OCI-LY7 (cell line): ENCODE measurements at regions not wholly inside any gene's neighbourhood (a gene's known extent, or its start where the extent isn't known, plus 50 kb on each side); places are given as distances from the start of the nearest gene placed in this dataset.

Source experiments
- BruUV-seq: library from RNA; stranded (reverse); fragments of 400-500 nt; replicated peaks from 2 replicates; lab custom pipeline; 2021; lab: Mats Ljungman, UMichigan
- CTCF ChIA-PET: fragments of 300-600 bp; sonication (Branson Sonifier 250); formaldehyde crosslinking; loops from one replicate; lab custom pipeline; 2022; ENCODE audit warnings: antibody characterized with exemption; ENCODE audit not compliant: unreplicated experiment; lab: Charles Lee
- POLR2A ChIA-PET: fragments of 300-600 bp; sonication (Branson Sonifier 250); formaldehyde crosslinking; loops from one replicate; lab custom pipeline; 2022; ENCODE audit warnings: antibody characterized with exemption; lab: Charles Lee
- DNase-seq: peaks from one replicate; pipeline ENCODE4 v3.0.0-alpha.2; 2015; ENCODE audit warnings: low spot score
- H2AFZ ChIP-seq: fragments of 200-600 bp; sonication (generic), shearing (Covaris generic); 2 replicates; pipeline ENCODE4 v1.6.1; 2014; ENCODE audit warnings: mild to moderate bottlenecking, antibody characterized with exemption, low read length, moderate library complexity
- H3K27ac ChIP-seq: fragments of 200-600 bp; sonication (generic); 2 replicates; pipeline ENCODE4 v1.5.1; 2014; ENCODE audit warnings: mixed run types, low read depth, mild to moderate bottlenecking, moderate library complexity, low read length, inconsistent platforms; ENCODE audit not compliant: poor library complexity, severe bottlenecking
- H3K36me3 ChIP-seq: fragments of 200-600 bp; sonication (generic); 2 replicates; pipeline ENCODE4 v1.6.1; 2014; ENCODE audit warnings: mild to moderate bottlenecking, antibody characterized with exemption, low read length, moderate library complexity, mixed read lengths; ENCODE audit not compliant: insufficient read depth
- H3K4me1 ChIP-seq: fragments of 200-600 bp; sonication (generic); 2 replicates; pipeline ENCODE4 v1.5.1; 2014; ENCODE audit warnings: mild to moderate bottlenecking, low read length; ENCODE audit not compliant: insufficient read depth, poor library complexity, severe bottlenecking
- H3K4me2 ChIP-seq: fragments of 200-600 bp; sonication (generic); 2 replicates; pipeline ENCODE4 v1.6.1; 2014; ENCODE audit warnings: mild to moderate bottlenecking, low read length
- H3K4me3 ChIP-seq: fragments of 200-600 bp; sonication (generic); 2 replicates; pipeline ENCODE4 v1.5.1; 2014; ENCODE audit warnings: mild to moderate bottlenecking, low read depth, low read length; ENCODE audit not compliant: poor library complexity, severe bottlenecking
- H3K79me2 ChIP-seq: fragments of 200-600 bp; sonication (generic); 2 replicates; pipeline ENCODE4 v1.6.1; 2016; ENCODE audit warnings: low read depth, mild to moderate bottlenecking, low read length, moderate library complexity, mixed read lengths; ENCODE audit not compliant: insufficient read depth
- H3K9me2 ChIP-seq: fragments of 200-600 bp; sonication (generic); 2 replicates; pipeline ENCODE4 v1.6.1; 2016; ENCODE audit warnings: mild to moderate bottlenecking, low read length, mixed read lengths; ENCODE audit not compliant: insufficient read depth
- H3K9me3 ChIP-seq: fragments of 200-600 bp; sonication (generic); 2 replicates; pipeline ENCODE4 v1.6.1; 2014; ENCODE audit warnings: mild to moderate bottlenecking, mixed run types, low read length, mixed read lengths
- H4K20me1 ChIP-seq: fragments of 200-600 bp; sonication (generic); 2 replicates; pipeline ENCODE4 v1.6.1; 2014; ENCODE audit warnings: mild to moderate bottlenecking, antibody characterized with exemption, low read length, moderate library complexity, mixed read lengths; ENCODE audit not compliant: insufficient read depth
- EZH2phosphoT487 ChIP-seq: fragments of 200-600 bp; sonication (generic); IDR thresholded peaks from 2 replicates; pipeline ENCODE4 v1.6.1; 2018; ENCODE audit warnings: low read depth, borderline replicate concordance, mild to moderate bottlenecking, mixed run types, antibody characterized with exemption, low read length, moderate library complexity, mixed read lengths
- intact Hi-C: fragments of 100-400 bp; cut with micrococcal nuclease; formaldehyde crosslinking; loops from one replicate; pipeline ENCODE4 v1.10.0; 2022; ENCODE audit not compliant: unreplicated experiment
- TF ChIP-seq, protein P1 (sequence below): fragments of 200-600 bp; sonication (generic); conservative IDR thresholded peaks from 2 replicates; pipeline ENCODE4 v1.5.1; 2014; ENCODE audit warnings: mild to moderate bottlenecking, antibody characterized with exemption, low read length, moderate library complexity, mixed read lengths

GRCh38 chr13:50643060-50643459 lies 200.4 kb downstream of the DLEU7 start:
- no peak overlapping the region for H2AFZ ChIP-seq

DNA sequence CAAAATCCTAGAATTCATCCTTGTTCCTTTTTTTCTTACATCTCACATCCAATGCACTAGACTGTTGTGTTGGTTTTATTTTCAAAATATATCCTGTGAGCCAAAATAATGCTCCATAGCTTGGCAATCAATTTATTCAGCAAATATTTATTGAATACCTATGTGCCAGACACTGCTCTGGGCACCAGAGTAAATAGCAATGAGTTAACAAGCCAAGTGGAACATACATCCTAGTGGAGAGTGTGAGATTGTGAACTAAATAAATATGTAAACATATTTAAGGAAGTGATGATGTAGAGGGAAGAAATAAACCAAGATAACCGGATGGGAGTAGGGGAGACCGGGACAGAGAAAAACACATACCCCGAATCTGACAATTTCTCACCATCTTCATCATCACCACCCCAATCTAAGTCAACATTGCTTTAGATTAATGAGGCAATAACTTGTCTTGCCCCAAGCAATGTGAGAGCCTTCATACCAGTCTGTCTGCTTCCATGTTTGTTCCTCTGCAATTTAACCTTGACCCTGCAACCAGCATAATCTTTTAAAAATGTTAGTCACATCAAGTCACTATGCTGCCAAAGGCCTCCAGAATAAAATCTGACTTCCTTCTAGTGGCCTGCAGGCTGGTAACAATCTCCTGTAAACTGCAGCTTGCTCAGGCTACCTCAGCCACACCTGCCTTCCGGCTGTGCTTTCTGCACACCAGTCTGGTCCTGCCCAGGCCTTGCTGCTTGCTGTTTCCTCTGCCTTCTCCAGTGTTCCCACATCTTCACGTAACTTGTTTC lies 199.2 kb downstream of the DLEU7 start:
- H3K9me3 ChIP-seq, result no peaks in the 10 kb centered on the region
- no peaks in the 10 kb centered on the region for H3K4me1 ChIP-seq
- BruUV-seq, result no TSS peak
- no peaks in the 10 kb centered on the region for H3K9me2 ChIP-seq
- CTCF ChIA-PET, result no interaction called here
- no peak overlapping the region for H3K4me3 ChIP-seq
- no peak overlapping the region for H3K4me2 ChIP-seq
- H2AFZ ChIP-seq, result no peak overlapping the region; the same call in 1 of the 2 replicates
- POLR2A ChIA-PET, result no interaction called here
- H3K36me3 ChIP-seq, result no peaks in the 10 kb centered on the region
- H3K27ac ChIP-seq, result no peak overlapping the region
- DNase-seq, result peak; percentile 19
- H4K20me1 ChIP-seq, result no peaks in the 10 kb centered on the region
- no peaks in the 10 kb centered on the region for H3K79me2 ChIP-seq
- no peak for TF ChIP-seq EZH2phosphoT487
- TF ChIP-seq, protein P1, sequence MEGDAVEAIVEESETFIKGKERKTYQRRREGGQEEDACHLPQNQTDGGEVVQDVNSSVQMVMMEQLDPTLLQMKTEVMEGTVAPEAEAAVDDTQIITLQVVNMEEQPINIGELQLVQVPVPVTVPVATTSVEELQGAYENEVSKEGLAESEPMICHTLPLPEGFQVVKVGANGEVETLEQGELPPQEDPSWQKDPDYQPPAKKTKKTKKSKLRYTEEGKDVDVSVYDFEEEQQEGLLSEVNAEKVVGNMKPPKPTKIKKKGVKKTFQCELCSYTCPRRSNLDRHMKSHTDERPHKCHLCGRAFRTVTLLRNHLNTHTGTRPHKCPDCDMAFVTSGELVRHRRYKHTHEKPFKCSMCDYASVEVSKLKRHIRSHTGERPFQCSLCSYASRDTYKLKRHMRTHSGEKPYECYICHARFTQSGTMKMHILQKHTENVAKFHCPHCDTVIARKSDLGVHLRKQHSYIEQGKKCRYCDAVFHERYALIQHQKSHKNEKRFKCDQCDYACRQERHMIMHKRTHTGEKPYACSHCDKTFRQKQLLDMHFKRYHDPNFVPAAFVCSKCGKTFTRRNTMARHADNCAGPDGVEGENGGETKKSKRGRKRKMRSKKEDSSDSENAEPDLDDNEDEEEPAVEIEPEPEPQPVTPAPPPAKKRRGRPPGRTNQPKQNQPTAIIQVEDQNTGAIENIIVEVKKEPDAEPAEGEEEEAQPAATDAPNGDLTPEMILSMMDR, result no peak
- intact Hi-C loops, result no loop called here

More at GRCh38 chr13:50643060-50643459, 200.4 kb downstream of the DLEU7 start:
- Histone ChIP-seq H3K79me2 (no peaks in the 10 kb centered on the region), H3K9me2 (no peaks in the 10 kb centered on the region), H3K4me3 (no peak overlapping the region), H4K20me1 (no peaks in the 10 kb centered on the region), H3K36me3 (no peaks in the 10 kb centered on the region), H3K4me2 (no peak overlapping the region), H3K9me3 (no peaks in the 10 kb centered on the region), H3K4me1 (no peaks in the 10 kb centered on the region), H3K27ac (no peak overlapping the region)
- no TSS peak for BruUV-seq
- no peak for TF ChIP-seq EZH2phosphoT487
- TF ChIP-seq, protein P1, result no peak
- CTCF ChIA-PET, result no interaction called here
- intact Hi-C loops, result no loop called here
- DNase-seq, result no peak
- POLR2A ChIA-PET, result no interaction called here

- H3K9me3 ChIP-seq, result no peaks in the 10 kb centered on the region
- no peak overlapping the region for H3K4me2 ChIP-seq
- TF ChIP-seq, protein P1, result no peak
- no peak for TF ChIP-seq EZH2phosphoT487
- H3K36me3 ChIP-seq, result no peaks in the 10 kb centered on the region
- CTCF ChIA-PET, result no interaction called here
- BruUV-seq, result no TSS peak
- no peak overlapping the region for H3K4me3 ChIP-seq
- no peaks in the 10 kb centered on the region for H3K79me2 ChIP-seq
- H3K9me2 ChIP-seq, result no peaks in the 10 kb centered on the region
- H2AFZ ChIP-seq, result no peak overlapping the region
- DNase-seq, result no peak
- no peaks in the 10 kb centered on the region for H3K4me1 ChIP-seq
- H3K27ac ChIP-seq, result no peak overlapping the region
- no peaks in the 10 kb centered on the region for H4K20me1 ChIP-seq
- POLR2A ChIA-PET, result interaction anchor here (0.8 kb wide), 1 partner anchor 8 kb away, joined by 3 read pairs; no protein-coding TSS in a partner anchor
- intact Hi-C loops, result no loop called here
Measured at GRCh38 chr13:50645092-50645491, 198.4 kb downstream of the DLEU7 start.
